GM12878 (cell line): ENCODE measurements at regions not wholly inside any gene's neighbourhood (a gene's known extent, or its start where the extent isn't known, plus 50 kb on each side); places are given as distances from the start of the nearest gene placed in this dataset.

Source experiments
- HDAC2 ChIP-seq: fragments of 200-600 bp; sonication (generic); IDR thresholded peaks from 2 replicates; pipeline ENCODE4 v1.6.1; 2017
- JUND ChIP-seq: IDR thresholded peaks from 2 replicates; pipeline ENCODE4 v1.6.1; 2012; ENCODE audit warnings: low read depth, mild to moderate bottlenecking, low read length, improper control_type of control experiment, moderate library complexity
- NFIC ChIP-seq: IDR thresholded peaks from 2 replicates; pipeline ENCODE4 v1.6.1; 2012; ENCODE audit warnings: low read depth, mild to moderate bottlenecking, inconsistent platforms, low read length, moderate library complexity
- POLR2AphosphoS5 ChIP-seq: IDR thresholded peaks from 2 replicates; pipeline ENCODE4 v1.6.1; 2011; ENCODE audit warnings: mild to moderate bottlenecking, low read length, inconsistent platforms
- SMC3 ChIP-seq: IDR thresholded peaks from 2 replicates; pipeline ENCODE4 v1.6.1; 2011; ENCODE audit warnings: low read length, improper control_type of control experiment, borderline replicate concordance
- TF ChIP-seq, protein P1 (sequence below): IDR thresholded peaks from 2 replicates; pipeline ENCODE4 v1.6.1; 2012; ENCODE audit warnings: low read depth, low read length, improper control_type of control experiment

DNA sequence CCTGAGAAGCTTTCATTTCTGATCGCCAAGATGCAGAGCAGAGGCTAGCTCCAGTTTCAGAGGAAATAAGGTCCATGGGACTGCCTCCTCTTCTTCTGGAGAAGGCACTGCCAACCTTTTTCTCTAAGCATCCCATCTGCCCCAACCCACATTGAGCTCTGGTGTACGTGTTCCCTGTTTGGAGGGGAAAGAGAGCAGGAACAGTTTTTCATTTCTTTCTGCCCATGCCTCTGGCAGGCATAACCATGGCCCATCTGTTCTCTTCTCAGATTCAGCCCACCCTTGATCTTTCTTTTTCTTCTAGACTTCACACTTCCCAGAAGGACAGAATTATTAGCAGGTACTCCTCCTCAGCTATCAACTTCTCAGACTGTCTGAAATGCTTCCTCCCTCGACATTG lies 1110.3 kb upstream of the KLHL29 start:
- TF ChIP-seq, protein P1, sequence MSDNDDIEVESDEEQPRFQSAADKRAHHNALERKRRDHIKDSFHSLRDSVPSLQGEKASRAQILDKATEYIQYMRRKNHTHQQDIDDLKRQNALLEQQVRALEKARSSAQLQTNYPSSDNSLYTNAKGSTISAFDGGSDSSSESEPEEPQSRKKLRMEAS: no peak
- TF ChIP-seq SMC3 (no peak), POLR2AphosphoS5 (no peak), HDAC2 (no peak), NFIC (no peak), JUND (no peak)
